NCI-H345 (cell line): ENCODE measurements at regions not wholly inside any gene's neighbourhood (a gene's known extent, or its start where the extent isn't known, plus 50 kb on each side); places are given as distances from the start of the nearest gene placed in this dataset.

Experiments
- DNase-seq: peaks from one replicate; lab custom pipeline; 2025; lab: John Stamatoyannopoulos, UW

- DNase-seq = no peak
Measured at GRCh38 chr4:144202081-144202480, 61.6 kb upstream of the GYPA start.

DNA sequence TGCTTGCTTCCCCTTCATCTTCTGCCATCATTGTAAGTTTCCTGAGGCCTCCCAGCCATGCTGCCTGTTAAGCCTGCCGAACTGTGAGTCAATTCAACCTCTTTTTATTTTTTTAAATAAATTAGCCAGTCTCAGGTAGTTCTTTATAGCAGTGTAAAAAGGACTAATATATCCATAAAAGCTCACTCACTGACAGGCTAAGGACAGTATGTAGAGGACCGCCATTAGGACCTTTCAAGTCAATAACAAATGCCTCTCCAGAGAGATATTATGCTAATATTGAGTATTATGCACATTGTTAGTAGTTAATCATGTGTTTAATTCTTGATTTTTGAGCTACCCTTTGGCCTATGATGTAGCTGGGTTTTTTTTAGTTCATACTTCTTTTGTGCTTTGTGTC, 62.6 kb upstream of the GYPA start:
- no peak for DNase-seq

GRCh38 chr4:144204431-144204830, 63.9 kb upstream of the GYPA start:
- no peak for DNase-seq

DNA sequence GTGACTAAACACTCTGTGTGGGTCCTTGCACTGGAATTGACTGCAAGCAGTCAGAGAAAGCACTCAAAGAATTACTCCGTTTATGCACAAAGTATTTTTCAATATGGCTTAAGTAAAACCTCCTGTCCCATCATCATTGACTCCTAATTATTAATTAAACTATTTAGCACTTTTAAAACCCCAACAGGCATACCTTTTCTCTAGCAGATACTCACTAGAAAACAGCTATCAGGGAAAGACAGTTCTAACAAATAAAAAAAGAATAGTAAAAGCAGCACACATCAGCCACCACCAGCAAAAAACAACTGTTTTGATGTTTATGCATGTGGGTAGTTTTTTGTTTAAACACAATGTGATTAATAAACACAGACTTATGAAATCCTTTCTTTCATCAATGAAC, 66.2 kb upstream of the GYPA start:
- no peak for DNase-seq

GRCh38 chr4:144208074-144208473, 67.6 kb upstream of the GYPA start:
- no peak for DNase-seq

GRCh38 chr4:144209491-144209890, 69.0 kb upstream of the GYPA start:
- no peak for DNase-seq

GRCh38 chr4:144213371-144213770, 72.9 kb upstream of the GYPA start:
- DNase-seq = no peak

DNA sequence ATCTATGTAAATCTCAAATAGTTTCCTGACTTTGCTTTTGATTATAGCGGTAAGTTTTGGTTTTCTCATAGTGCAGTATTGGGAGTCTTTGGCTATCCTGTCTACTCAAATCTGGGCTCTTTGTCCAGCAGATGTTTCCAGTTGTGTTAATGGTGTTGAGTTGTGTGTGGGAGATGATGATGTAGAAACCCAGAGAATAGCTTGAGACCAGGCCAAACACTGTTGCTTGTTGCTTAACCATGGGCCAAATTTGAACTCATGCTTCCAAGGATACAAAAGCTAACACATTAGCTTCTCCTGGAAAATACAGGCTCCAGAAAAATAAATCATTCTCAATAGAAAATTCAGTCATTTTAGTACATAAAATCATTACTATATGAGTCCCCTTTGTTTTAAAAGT, 82.6 kb upstream of the GYPA start:
- no peak for DNase-seq

GRCh38 chr4:144223661-144224060, 83.1 kb upstream of the GYPA start:
- DNase-seq = no peak

GRCh38 chr4:144259285-144259684, 118.8 kb upstream of the GYPA start:
- no peak for DNase-seq

DNA sequence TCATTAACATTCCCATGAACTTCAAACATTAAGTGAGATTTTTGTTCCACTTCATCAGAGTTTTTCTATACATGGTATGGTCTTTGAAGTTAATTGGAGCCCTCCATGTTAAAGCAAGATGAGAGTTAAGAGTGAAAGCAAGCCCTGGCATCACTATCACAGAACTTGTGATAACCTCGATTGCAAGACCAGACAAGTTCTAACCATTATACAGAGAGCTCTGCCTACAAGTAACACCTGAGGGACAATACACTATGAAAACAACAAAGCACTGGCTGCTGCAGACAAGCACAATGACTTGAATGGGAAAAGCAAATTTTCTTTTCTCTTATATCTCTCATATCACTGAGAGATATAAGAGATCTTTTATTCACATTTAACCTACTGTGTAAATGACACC, 126.6 kb upstream of the GYPA start:
- DNase-seq = peak; percentile 33

DNA sequence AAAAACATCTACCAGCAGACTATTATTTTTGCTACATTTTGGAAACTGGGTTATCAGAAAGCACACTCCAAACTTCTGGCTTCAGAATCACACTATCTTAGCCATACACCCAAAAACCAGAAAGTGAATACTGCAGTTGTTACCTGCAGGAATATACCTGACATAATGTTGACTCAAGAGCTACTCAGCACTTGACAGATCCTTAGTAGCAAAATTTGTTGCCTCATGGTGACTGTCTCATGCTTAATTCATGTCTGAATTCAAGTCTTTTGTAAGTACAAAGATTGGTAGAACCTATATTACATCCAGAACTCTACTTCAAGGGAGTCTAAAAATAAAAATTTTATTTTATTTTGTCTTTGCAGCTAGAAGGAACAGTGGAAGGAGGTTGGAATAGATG, 140.2 kb upstream of the GYPA start:
- DNase-seq = no peak

- DNase-seq = no peak
Measured at GRCh38 chr4:144283526-144283925, 143.0 kb upstream of the GYPA start.

DNA sequence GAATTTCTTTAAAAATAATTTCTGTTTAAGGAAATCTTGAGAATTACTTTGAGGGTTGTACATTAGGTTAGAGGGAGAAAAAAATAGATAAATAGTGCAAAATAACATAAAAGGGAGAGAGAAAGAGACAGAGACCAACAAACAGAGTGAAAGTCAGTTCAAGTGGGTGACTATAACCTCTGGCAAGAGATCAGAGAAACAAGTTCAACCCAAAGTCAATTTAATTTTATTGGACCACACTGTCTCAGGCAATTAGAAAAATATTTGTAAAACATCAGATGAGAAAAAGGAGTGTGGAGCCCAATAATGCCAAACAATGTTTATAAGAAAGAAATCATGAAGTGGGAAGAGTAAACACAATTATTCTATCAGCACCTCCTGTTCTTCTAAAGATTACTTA, 143.5 kb upstream of the GYPA start:
- no peak for DNase-seq

GRCh38 chr4:144288011-144288903, 147.7 kb upstream of the GYPA start:
- DNase-seq = no peak

DNA sequence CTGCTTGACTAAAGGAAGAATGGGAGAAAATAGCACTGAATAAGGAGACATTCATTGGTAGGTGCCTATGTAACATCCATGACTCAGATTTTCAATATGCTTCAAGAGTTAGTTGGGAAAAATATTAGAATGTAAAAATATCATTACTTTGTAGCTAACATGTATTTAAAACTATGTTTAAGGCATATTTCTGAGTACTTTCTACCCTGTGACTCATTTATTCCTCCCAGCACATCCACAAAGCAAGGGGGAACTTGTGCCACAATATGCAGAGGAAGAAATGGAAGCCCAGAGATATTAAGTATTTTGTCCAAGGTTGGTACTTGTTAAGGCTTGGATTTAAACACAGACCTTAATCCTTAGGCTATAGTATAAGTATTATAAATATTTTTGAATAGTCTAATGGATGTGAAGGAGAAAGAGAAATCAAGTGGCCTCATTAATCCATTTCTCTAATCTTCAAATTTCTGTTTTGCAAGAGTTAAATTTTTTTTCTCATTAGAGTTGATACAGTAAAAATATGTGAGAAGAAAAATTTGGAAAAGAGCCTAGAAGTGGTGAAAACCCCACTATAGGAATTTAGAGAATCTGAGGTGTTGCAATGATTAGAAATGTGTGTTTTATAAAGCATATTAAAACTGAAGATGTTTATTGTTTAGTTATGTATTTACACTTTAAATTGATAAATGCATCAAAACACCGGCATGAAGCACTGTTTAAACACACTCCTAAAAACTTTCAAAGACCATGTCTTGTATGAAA, 149.3 kb upstream of the GYPA start:
- DNase-seq = no peak

DNA sequence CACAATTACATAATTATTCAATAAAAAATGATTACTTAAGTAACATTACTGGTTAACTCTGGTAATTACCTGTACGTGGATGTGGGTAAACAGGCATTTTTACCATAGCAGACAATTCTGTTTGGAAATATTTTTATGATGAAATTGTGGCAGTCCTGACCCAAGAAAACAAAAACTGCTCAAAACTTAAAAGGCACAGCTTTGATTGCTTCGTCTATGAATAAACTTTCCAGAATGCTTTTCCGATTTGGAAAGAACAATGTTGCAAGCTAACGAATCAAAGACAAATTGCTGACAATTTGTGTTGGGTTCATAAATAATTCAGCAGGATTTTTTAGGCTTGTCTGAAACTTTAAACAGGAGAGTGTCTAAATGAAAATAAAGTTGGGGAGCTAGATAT, 150.6 kb upstream of the GYPA start:
- no peak for DNase-seq

GRCh38 chr4:144294211-144294610, 153.7 kb upstream of the GYPA start:
- DNase-seq = no peak

GRCh38 chr4:144295286-144295995, 154.9 kb upstream of the GYPA start:
- DNase-seq = no peak

DNA sequence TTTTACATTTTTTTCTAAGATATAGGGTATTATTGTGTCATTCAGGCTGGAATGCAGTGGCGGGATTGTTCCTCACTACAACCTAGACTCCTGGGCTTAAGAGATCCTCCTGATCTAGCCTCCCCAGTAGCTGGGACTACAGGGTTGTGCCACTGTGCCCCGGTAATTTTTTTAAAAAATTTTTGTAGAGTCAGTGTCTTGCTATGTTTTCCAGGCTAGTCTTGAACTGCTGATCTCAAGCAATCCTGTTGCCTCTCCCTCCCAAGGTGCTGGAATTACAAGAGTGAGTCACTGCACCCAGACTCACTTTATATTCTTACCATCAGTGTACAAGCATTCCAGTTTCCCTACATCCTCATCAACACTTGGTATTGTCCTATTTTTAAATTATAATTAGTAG, 156.4 kb upstream of the GYPA start:
- no peak for DNase-seq

GRCh38 chr4:144298519-144298918, 158.0 kb upstream of the GYPA start:
- no peak for DNase-seq

DNA sequence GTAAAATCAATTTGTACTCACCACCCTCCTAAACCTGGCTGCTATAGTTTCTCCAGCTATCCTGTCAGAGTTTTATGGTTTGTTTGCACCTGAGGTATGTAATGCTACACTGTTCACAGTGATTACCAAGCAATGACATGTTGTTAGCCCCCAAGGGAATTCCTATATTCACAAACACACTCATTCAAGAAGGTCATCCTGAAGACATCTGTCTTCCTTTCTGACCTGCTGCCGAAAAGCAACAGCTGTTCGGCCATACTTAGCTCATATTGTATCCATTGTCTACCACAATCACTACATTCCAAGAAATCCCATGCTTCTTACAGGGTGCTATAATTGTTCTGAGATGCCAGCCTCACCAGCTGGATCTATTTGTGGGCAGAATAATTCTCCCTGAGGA, 160.1 kb upstream of the GYPA start:
- DNase-seq = no peak
